HFFc6 (cell line): ENCODE measurements at regions not wholly inside any gene's neighbourhood (a gene's known extent, or its start where the extent isn't known, plus 50 kb on each side); places are given as distances from the start of the nearest gene placed in this dataset.

ENCODE experiments used
- DNase-seq: peaks from one replicate; pipeline ENCODE4 v3.0.0-alpha.2; 2018
- H3K27ac Mint-ChIP-seq: 2 replicates; pipeline ENCODE4 v1.8.0; 2020; ENCODE audit warnings: mild to moderate bottlenecking, mixed read lengths
- H3K27me3 Mint-ChIP-seq: 2 replicates; pipeline ENCODE4 v1.8.0; 2021; ENCODE audit warnings: mild to moderate bottlenecking, moderate library complexity, mixed read lengths; ENCODE audit not compliant: insufficient read depth
- H3K36me3 Mint-ChIP-seq: 2 replicates; pipeline ENCODE4 v1.8.0; 2021; ENCODE audit warnings: low read depth, mixed read lengths
- H3K4me1 Mint-ChIP-seq: 2 replicates; pipeline ENCODE4 v1.8.0; 2020; ENCODE audit warnings: low read depth, mixed read lengths
- H3K4me3 Mint-ChIP-seq: 2 replicates; pipeline ENCODE4 v1.8.0; 2020; ENCODE audit warnings: mild to moderate bottlenecking, moderate library complexity, mixed read lengths
- H3K9me3 Mint-ChIP-seq: 2 replicates; pipeline ENCODE4 v1.8.0; 2020; ENCODE audit warnings: mild to moderate bottlenecking, mixed read lengths
- TF ChIP-seq, protein P1 (sequence below): fragments of 200-600 bp; sonication (generic); IDR thresholded peaks from 2 replicates; pipeline ENCODE4 v1.5.0; 2021; ENCODE audit warnings: antibody characterized with exemption, mild to moderate bottlenecking

DNA sequence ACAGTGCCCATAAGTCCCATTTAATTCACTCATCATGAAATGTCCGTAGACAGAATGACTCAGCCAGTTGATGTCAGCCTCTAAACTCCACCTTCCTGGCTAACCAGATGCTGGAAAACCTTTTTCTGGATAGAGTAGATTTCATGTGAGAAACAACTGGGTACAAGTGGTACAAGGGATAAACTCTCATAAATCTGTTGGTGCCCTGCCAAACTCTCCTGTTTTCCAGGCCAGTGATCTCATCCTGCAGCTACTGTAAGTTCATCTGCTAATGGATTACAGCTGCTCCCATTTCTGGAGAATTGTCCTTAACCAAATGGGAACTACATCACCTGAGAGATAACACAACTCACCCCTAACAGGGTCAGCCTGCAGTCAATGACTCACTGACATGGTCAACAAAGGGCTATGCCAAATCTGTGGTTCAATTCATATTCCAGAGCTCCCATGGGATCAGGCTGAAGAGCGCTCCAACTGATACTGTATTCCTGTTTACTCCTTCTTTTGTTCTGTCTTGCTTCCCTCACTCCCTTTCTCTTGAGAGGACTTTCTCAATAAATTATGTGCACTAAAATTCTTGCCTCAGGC is 210.1 kb upstream of the HDDC2 start:
- no peak overlapping the region for H3K27ac Mint-ChIP-seq
- H3K4me3 Mint-ChIP-seq = no peak overlapping the region
- H3K4me1 Mint-ChIP-seq = no peaks in the 10 kb centered on the region
- no peaks in the 10 kb centered on the region for H3K27me3 Mint-ChIP-seq
- DNase-seq = peak; percentile 2
- TF ChIP-seq, protein P1, sequence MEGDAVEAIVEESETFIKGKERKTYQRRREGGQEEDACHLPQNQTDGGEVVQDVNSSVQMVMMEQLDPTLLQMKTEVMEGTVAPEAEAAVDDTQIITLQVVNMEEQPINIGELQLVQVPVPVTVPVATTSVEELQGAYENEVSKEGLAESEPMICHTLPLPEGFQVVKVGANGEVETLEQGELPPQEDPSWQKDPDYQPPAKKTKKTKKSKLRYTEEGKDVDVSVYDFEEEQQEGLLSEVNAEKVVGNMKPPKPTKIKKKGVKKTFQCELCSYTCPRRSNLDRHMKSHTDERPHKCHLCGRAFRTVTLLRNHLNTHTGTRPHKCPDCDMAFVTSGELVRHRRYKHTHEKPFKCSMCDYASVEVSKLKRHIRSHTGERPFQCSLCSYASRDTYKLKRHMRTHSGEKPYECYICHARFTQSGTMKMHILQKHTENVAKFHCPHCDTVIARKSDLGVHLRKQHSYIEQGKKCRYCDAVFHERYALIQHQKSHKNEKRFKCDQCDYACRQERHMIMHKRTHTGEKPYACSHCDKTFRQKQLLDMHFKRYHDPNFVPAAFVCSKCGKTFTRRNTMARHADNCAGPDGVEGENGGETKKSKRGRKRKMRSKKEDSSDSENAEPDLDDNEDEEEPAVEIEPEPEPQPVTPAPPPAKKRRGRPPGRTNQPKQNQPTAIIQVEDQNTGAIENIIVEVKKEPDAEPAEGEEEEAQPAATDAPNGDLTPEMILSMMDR = no peak
- H3K9me3 Mint-ChIP-seq = peaks cover 14% of the 10 kb centered on the region
- no peaks in the 10 kb centered on the region for H3K36me3 Mint-ChIP-seq

DNA sequence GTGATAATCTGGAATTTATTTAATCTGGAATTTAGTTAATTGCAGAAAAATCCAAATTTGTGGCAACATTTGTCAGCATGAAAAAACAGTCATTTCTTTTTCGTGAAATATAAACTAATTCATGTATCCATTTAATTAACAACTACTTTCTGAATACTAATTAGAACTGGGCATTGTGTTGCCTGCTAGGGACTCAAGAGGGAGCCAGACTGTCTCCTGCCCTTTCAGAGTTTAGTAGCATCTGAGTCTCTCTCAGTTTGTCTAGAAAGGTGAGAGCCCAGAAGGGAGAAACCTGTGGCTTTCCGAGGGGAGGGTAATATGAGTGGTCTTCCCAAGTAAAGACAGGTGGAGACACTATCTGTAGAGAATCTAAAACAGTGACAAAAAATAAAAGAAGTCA is 210.9 kb upstream of the HDDC2 start:
- no peak overlapping the region for H3K4me3 Mint-ChIP-seq
- TF ChIP-seq, protein P1 = peak; percentile 7; the same call in 1 of the 2 replicates
- no peak overlapping the region for H3K27ac Mint-ChIP-seq
- H3K4me1 Mint-ChIP-seq = no peaks in the 10 kb centered on the region
- peaks cover 14% of the 10 kb centered on the region for H3K9me3 Mint-ChIP-seq
- no peak for DNase-seq
- no peaks in the 10 kb centered on the region for H3K36me3 Mint-ChIP-seq
- H3K27me3 Mint-ChIP-seq = no peaks in the 10 kb centered on the region

DNA sequence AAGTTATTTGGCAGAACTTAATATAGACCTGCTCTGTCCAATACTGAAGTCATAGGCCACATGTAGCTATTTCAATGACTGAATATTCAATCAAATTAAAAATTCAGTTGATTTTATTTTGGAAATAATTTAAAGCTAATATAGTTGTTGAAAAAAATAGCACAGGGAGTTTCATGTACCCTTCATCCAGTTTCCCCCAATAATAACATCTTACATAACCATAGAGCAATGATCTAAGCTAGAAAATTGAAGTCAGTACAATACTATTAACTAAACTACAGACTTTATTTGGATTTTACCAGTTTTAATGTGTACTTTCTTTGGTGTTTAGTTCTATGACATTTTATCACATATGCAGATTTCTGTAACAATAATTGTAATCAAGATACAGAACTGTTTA is 212.2 kb upstream of the HDDC2 start:
- Mint-ChIP-seq H3K4me3 (no peak overlapping the region), H3K9me3 (peaks cover 14% of the 10 kb centered on the region), H3K27me3 (no peaks in the 10 kb centered on the region), H3K27ac (no peak overlapping the region), H3K4me1 (no peaks in the 10 kb centered on the region), H3K36me3 (no peaks in the 10 kb centered on the region)
- TF ChIP-seq, protein P1 = no peak
- DNase-seq = no peak

DNA sequence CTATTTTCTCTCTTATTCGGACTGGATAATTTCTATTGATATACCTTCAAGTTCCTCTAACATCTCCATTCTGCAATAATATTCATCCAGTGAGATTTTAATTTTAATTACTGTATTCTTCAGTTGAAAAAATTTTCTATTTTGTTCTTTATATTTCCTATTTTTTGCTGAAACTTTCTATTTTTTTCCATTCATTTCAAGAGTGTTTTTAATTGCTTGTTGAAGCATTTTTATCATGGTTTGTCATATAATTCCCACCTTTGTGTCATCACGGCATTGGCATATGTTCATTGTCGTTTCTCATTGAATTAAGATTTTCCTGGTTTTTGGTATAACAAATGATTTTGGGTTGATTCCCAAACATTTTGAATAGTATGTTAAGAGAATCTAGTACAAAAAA is 214.9 kb upstream of the HDDC2 start:
- Mint-ChIP-seq H3K36me3 (no peaks in the 10 kb centered on the region), H3K9me3 (peaks cover 10% of the 10 kb centered on the region), H3K4me3 (no peak overlapping the region), H3K4me1 (no peaks in the 10 kb centered on the region), H3K27me3 (peaks cover 4% of the 10 kb centered on the region), H3K27ac (no peak overlapping the region)
- TF ChIP-seq, protein P1 = no peak
- DNase-seq = no peak

DNA sequence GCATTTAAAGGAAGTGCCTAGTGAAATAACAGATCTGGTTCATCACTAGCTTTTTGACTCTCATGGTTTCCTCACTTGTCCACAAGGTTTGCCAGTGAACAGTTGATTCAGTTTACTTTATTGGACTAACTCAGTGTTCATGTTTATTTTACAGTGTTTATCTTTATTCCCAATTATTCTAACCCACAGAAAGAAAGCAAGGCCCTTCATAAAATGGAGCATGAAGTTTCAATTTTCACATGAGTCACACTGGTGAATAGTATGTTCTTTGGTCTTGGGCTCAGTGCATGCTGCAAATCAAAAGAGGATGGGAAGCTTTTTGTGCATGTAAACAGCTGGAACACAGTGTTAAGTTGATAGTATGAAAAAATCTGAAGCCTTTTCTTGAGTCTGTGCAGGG is 217.6 kb upstream of the HDDC2 start:
- TF ChIP-seq, protein P1 = no peak
- DNase-seq = no peak
- Mint-ChIP-seq H3K27me3 (peaks cover 7% of the 10 kb centered on the region), H3K27ac (no peak overlapping the region), H3K4me3 (no peak overlapping the region), H3K36me3 (no peaks in the 10 kb centered on the region), H3K4me1 (no peaks in the 10 kb centered on the region), H3K9me3 (peaks cover 10% of the 10 kb centered on the region)

DNA sequence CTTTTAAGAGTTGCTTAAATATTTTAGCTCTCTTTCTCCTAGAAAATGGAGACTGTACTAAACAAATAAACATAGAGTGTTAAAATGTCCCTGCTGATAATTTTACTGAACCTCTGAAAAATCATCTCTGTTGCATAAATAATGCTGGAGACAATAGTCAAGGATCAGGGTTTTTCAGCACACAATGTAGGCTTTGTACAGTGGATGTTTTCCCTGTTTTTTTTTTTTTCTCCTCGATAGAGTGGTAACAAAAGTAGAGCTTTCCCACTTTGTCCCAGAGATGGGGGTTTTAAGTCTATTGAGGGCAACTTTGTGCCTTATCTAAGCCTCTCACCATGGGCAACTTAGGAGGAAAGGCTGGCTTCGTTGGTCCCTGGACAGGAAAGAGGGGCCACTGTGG is 222.6 kb upstream of the HDDC2 start:
- no peak for DNase-seq
- H3K27me3 Mint-ChIP-seq = peaks cover 7% of the 10 kb centered on the region
- no peaks in the 10 kb centered on the region for H3K4me1 Mint-ChIP-seq
- no peaks in the 10 kb centered on the region for H3K36me3 Mint-ChIP-seq
- TF ChIP-seq, protein P1 = no peak
- H3K9me3 Mint-ChIP-seq = no peaks in the 10 kb centered on the region; the same call in 1 of the 2 replicates
- H3K27ac Mint-ChIP-seq = no peak overlapping the region
- no peak overlapping the region for H3K4me3 Mint-ChIP-seq
